ENCODE measurements at regions not wholly inside any gene's neighbourhood (a gene's known extent, or its start where the extent isn't known, plus 50 kb on each side); places are given as distances from the start of the nearest gene placed in this dataset.

DNA sequence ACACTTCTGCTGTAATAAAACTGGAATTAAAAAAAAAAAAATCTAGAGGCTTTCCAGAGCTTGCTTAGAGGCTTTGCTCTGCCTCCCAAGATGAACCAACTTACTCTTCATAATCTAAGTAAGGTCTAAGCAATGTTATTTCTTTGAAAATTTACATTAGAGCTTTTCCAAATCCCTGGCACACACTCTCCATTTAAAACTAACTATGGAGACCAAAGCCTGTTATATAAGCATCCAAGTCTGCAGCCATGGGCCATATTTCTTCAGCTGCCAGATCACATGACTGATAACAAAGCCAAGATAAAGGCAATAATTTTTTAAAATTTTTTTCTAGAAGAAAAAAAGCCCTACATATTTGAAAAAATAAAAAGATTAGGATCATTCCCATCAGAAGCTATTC is 55.0 kb upstream of the ARHGEF3 start:
- FAIRE-seq (no peak), DNase-seq (no peak)
- H3K27ac ChIP-seq (ENCODE audit: low read depth in 1 of 3, low read length in 2 of 3), result no peak overlapping the region

GRCh38 chr3:56855856-56856512 is 54.2 kb upstream of the ARHGEF3 start:
- no peaks in the 10 kb centered on the region for H3K36me3 ChIP-seq (ENCODE audit: control insufficient read depth in 3 of 3, insufficient read depth in 2 of 3, low read depth in 1 of 3, low read length in 3 of 3)
- WGBS, 3 donors, result 69 to 77% (median 70%) methylated on average over 9 of the region's 9 CpGs
- no peak for FAIRE-seq

More for the DNA sequence above, 55.0 kb upstream of the ARHGEF3 start:
- H3K4me3 ChIP-seq (ENCODE audit: low read depth in 1 of 3, low read length in 3 of 3), result no peak overlapping the region
- H3K27me3 ChIP-seq (ENCODE audit: control insufficient read depth in 3 of 3, insufficient read depth in 3 of 3, low read length in 3 of 3), result no peaks in the 10 kb centered on the region
- no peaks in the 10 kb centered on the region for H3K36me3 ChIP-seq (ENCODE audit: control insufficient read depth in 3 of 3, insufficient read depth in 2 of 3, low read depth in 1 of 3, low read length in 3 of 3)
- no peaks in the 10 kb centered on the region for H3K9me3 ChIP-seq (ENCODE audit: control insufficient read depth in 2 of 2, insufficient read depth in 1 of 2, low read depth in 1 of 2, low read length in 1 of 2)
- H3K4me1 ChIP-seq (ENCODE audit: control insufficient read depth in 3 of 3, insufficient read depth in 2 of 3, low read depth in 1 of 3, low read length in 2 of 3), result no peaks in the 10 kb centered on the region

DNA sequence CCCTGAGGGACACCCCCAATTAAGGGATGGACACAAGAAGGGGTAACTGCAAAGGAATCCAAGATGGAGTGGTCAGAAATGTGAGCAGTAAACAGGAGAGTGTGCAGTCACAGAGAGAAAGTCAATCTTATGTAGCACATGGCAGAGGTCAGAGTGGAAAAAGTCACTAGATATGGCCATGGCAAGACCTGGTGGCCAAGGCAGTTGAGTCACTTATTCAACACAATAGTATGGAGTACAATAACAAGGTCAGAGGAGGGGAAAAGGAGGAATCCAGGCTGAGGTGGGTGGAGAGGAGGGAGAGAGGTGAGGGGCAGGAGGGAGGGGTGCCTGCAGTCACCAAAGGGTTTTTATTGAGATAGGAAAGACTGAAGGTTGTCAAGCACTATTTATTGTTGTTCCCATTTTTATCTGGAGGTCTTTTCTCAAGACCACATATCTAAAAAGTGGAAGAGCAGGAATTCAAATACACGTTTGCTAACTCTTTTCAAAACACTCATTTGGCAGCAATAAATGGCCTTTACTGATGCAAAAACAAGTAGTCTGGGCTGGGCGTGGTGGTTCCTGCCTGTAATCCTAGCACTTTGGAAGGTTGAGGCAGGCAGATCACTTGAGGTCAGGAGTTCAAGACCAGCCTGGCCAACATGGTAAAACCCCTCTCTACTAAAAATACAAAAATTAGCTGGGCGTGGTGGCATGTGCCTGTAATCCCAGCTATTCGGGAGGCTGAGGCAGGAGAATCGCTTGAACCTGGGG is 53.3 kb upstream of the ARHGEF3 start:
- 71 to 89% (median 80%) methylated on average over 5 of the region's 5 CpGs for WGBS, 3 donors
- H3K4me3 ChIP-seq (ENCODE audit: low read depth in 1 of 3, low read length in 3 of 3), result no peak overlapping the region

More at GRCh38 chr3:56855856-56856512, 54.2 kb upstream of the ARHGEF3 start:
- no peaks in the 10 kb centered on the region for H3K27me3 ChIP-seq (ENCODE audit: control insufficient read depth in 3 of 3, insufficient read depth in 3 of 3, low read length in 3 of 3)
- H3K4me3 ChIP-seq (ENCODE audit: low read depth in 1 of 3, low read length in 3 of 3), result no peak overlapping the region
- no peaks in the 10 kb centered on the region for H3K9me3 ChIP-seq (ENCODE audit: control insufficient read depth in 2 of 2, insufficient read depth in 1 of 2, low read depth in 1 of 2, low read length in 1 of 2)
- peak in 1 of 2 donors; percentile 9 for DNase-seq
- no peak overlapping the region for H3K27ac ChIP-seq (ENCODE audit: low read depth in 1 of 3, low read length in 2 of 3)
- no peaks in the 10 kb centered on the region for H3K4me1 ChIP-seq (ENCODE audit: control insufficient read depth in 3 of 3, insufficient read depth in 2 of 3, low read depth in 1 of 3, low read length in 2 of 3)

GRCh38 chr3:56851966-56852884 is 50.5 kb upstream of the ARHGEF3 start:
- H3K27ac ChIP-seq (ENCODE audit: low read depth in 1 of 3, low read length in 2 of 3), result no peak overlapping the region
- no peak for FAIRE-seq

More for the DNA sequence above, 53.3 kb upstream of the ARHGEF3 start:
- Histone ChIP-seq H3K27ac (ENCODE audit: low read depth in 1 of 3, low read length in 2 of 3) (no peak overlapping the region), H3K4me1 (ENCODE audit: control insufficient read depth in 3 of 3, insufficient read depth in 2 of 3, low read depth in 1 of 3, low read length in 2 of 3) (no peaks in the 10 kb centered on the region), H3K27me3 (ENCODE audit: control insufficient read depth in 3 of 3, insufficient read depth in 3 of 3, low read length in 3 of 3) (no peaks in the 10 kb centered on the region), H3K36me3 (ENCODE audit: control insufficient read depth in 3 of 3, insufficient read depth in 2 of 3, low read depth in 1 of 3, low read length in 3 of 3) (no peaks in the 10 kb centered on the region), H3K9me3 (ENCODE audit: control insufficient read depth in 2 of 2, insufficient read depth in 1 of 2, low read depth in 1 of 2, low read length in 1 of 2) (no peaks in the 10 kb centered on the region)
- no peak for DNase-seq
- FAIRE-seq, result no peak

More at GRCh38 chr3:56851966-56852884, 50.5 kb upstream of the ARHGEF3 start:
- no peaks in the 10 kb centered on the region for H3K9me3 ChIP-seq (ENCODE audit: control insufficient read depth in 2 of 2, insufficient read depth in 1 of 2, low read depth in 1 of 2, low read length in 1 of 2)
- no peaks in the 10 kb centered on the region for H3K36me3 ChIP-seq (ENCODE audit: control insufficient read depth in 3 of 3, insufficient read depth in 2 of 3, low read depth in 1 of 3, low read length in 3 of 3)
- H3K27me3 ChIP-seq (ENCODE audit: control insufficient read depth in 3 of 3, insufficient read depth in 3 of 3, low read length in 3 of 3), result no peaks in the 10 kb centered on the region
- DNase-seq, result no peak
- H3K4me3 ChIP-seq (ENCODE audit: low read depth in 1 of 3, low read length in 3 of 3), result no peak overlapping the region
- WGBS, 3 donors, result 89 to 92% (median 91%) methylated on average over 9 of the region's 9 CpGs
- H3K4me1 ChIP-seq (ENCODE audit: control insufficient read depth in 3 of 3, insufficient read depth in 2 of 3, low read depth in 1 of 3, low read length in 2 of 3), result no peaks in the 10 kb centered on the region

Data from small intestine (tissue), 7 donors.